ENCODE measurements at regions not wholly inside any gene's neighbourhood (a gene's known extent, or its start where the extent isn't known, plus 50 kb on each side); places are given as distances from the start of the nearest gene placed in this dataset.

DNA sequence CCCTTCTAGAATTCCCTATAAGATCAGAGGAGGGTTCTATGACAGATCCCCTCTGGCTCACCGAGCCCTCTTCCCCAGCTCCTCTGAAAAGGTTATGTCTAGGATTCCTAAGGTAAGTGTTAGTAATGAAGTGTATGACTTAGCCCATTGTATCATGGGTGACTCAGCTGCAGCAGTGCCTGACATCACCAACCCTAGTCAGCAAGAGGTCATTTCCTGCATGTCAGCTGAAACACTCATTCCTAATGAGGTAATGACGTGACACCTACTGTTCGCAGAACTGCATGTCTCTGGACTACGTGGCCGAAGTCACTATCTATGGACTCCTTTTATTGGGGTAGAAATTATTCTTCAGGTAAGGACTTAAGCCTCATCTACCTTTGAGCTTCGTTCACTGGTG lies 196.1 kb upstream of the MYT1L start:
- TF ChIP-seq EZH2 (IDR thresholded peaks at IDR 0.05; ENCODE audit: borderline replicate concordance, low read length): no peak
- TF ChIP-seq, protein P1, sequence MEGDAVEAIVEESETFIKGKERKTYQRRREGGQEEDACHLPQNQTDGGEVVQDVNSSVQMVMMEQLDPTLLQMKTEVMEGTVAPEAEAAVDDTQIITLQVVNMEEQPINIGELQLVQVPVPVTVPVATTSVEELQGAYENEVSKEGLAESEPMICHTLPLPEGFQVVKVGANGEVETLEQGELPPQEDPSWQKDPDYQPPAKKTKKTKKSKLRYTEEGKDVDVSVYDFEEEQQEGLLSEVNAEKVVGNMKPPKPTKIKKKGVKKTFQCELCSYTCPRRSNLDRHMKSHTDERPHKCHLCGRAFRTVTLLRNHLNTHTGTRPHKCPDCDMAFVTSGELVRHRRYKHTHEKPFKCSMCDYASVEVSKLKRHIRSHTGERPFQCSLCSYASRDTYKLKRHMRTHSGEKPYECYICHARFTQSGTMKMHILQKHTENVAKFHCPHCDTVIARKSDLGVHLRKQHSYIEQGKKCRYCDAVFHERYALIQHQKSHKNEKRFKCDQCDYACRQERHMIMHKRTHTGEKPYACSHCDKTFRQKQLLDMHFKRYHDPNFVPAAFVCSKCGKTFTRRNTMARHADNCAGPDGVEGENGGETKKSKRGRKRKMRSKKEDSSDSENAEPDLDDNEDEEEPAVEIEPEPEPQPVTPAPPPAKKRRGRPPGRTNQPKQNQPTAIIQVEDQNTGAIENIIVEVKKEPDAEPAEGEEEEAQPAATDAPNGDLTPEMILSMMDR (conservative IDR thresholded peaks at IDR 0.05 in 1 of 2, IDR thresholded peaks at IDR 0.05 in 1 of 2; ENCODE audit: extremely low read depth in 1 of 2, insufficient read depth in 1 of 2, low read depth in 1 of 2, low read length in 2 of 2): no peak

All from mammary epithelial cell (primary cell).